HCT116 (cell line): ENCODE measurements at regions not wholly inside any gene's neighbourhood (a gene's known extent, or its start where the extent isn't known, plus 50 kb on each side); places are given as distances from the start of the nearest gene placed in this dataset.

Source experiments
- ATAC-seq: fragments of 200-7000 bp; cut with Tn5 transposase; 2 replicates; pipeline ENCODE4 v1.9.1; 2020; ENCODE audit warnings: mild to moderate bottlenecking, moderate library complexity
- BruUV-seq: library from RNA; stranded (reverse); fragments of 400-500 nt; replicated peaks from 2 replicates; lab custom pipeline; 2021; lab: Mats Ljungman, UMichigan
- CTCF ChIA-PET: fragments of 300-600 bp; sonication (Branson Sonifier 250); formaldehyde crosslinking; loops from one replicate; lab custom pipeline; 2021; ENCODE audit warnings: antibody characterized with exemption; lab: Charles Lee
- POLR2A ChIA-PET: fragments of 300-600, 350-600 bp; sonication (Branson Sonifier 250); formaldehyde crosslinking; loops from one replicate; lab custom pipeline; 2021; ENCODE audit warnings: antibody characterized with exemption; lab: Charles Lee
- RAD21 ChIA-PET, 2 experiments: fragments of 300-600 bp; sonication (Branson Sonifier 250); formaldehyde crosslinking; loops; one replicate each; lab custom pipeline; 2023; ENCODE audit warnings: low total read pairs in 2 of 2; ENCODE audit not compliant: uncharacterized antibody in 2 of 2, unreplicated experiment in 2 of 2, low non-redundant PET in 1 of 2; lab: Charles Lee
- DNase-seq: peaks from one replicate; pipeline ENCODE4 v3.0.0-alpha.2; 2010; ENCODE audit warnings: low read depth, low spot score
- H2AFZ ChIP-seq: fragments of 200-600 bp; shearing (Covaris generic), sonication (generic); 2 replicates; pipeline ENCODE4 v1.6.1; 2017; ENCODE audit warnings: low read depth, mixed run types, mixed read lengths, antibody characterized with exemption, low read length; ENCODE audit not compliant: poor library complexity, severe bottlenecking
- H3K27ac ChIP-seq: 2 replicates; pipeline ENCODE4 v1.5.1; 2012; ENCODE audit warnings: low read depth, low read length
- H3K27me3 ChIP-seq: fragments of 200-600 bp; sonication (generic); 2 replicates; pipeline ENCODE4 v1.6.1; 2016; ENCODE audit warnings: mixed run types, low read length, mixed read lengths; ENCODE audit not compliant: insufficient read depth
- H3K36me3 ChIP-seq, 2 experiments: fragments of 200-500 bp in 1 of 2; fragments of 200-600 bp in 1 of 2; sonication (Bioruptor generic) in 1 of 2; sonication (generic) in 1 of 2; 2 replicates each; pipeline versions ENCODE4 v1.5.1 to v1.6.1; 2014 to 2016; ENCODE audit warnings: low read length in 2 of 2, inconsistent platforms in 1 of 2, mixed read lengths in 1 of 2, mixed run types in 1 of 2; ENCODE audit not compliant: insufficient read depth in 2 of 2, control insufficient read depth in 1 of 2
- H3K4me1 ChIP-seq, 2 experiments: fragments of 200-600 bp in 1 of 2; sonication (generic) in 1 of 2; 2 replicates each; pipeline versions ENCODE4 v1.5.1 to v1.6.1; 2012 to 2017; ENCODE audit warnings: low read length in 2 of 2, inconsistent platforms in 1 of 2, mild to moderate bottlenecking in 1 of 2, mixed read lengths in 1 of 2, mixed run types in 1 of 2, moderate library complexity in 1 of 2; ENCODE audit not compliant: insufficient read depth in 2 of 2, control insufficient read depth in 1 of 2
- H3K4me2 ChIP-seq: fragments of 200-600 bp; sonication (generic); 2 replicates; pipeline ENCODE4 v1.6.1; 2017; ENCODE audit warnings: mixed run types, low read length, mixed read lengths
- H3K4me3 ChIP-seq, 2 experiments: fragments of 200-600 bp in 1 of 2; sonication (generic) in 1 of 2; replicated peaks in 1 of 2; 2 replicates each; pipeline ENCODE4 v1.5.1; 2011 to 2016; ENCODE audit warnings: low read length in 2 of 2, control low read depth in 1 of 2, low read depth in 1 of 2, mild to moderate bottlenecking in 1 of 2, mixed read lengths in 1 of 2, mixed run types in 1 of 2
- H3K79me2 ChIP-seq: fragments of 200-600 bp; sonication (generic); 2 replicates; pipeline ENCODE4 v1.6.1; 2017; ENCODE audit warnings: mild to moderate bottlenecking, mixed run types, low read length, moderate library complexity, mixed read lengths; ENCODE audit not compliant: insufficient read depth
- H3K9ac ChIP-seq: fragments of 200-600 bp; sonication (generic); 2 replicates; pipeline ENCODE4 v1.6.1; 2016; ENCODE audit warnings: low read length, mixed read lengths
- H3K9me2 ChIP-seq: fragments of 200-600 bp; sonication (generic), shearing (Covaris generic); 2 replicates; pipeline ENCODE4 v1.6.1; 2017; ENCODE audit warnings: mixed run types, mild to moderate bottlenecking, moderate library complexity; ENCODE audit not compliant: insufficient read depth
- H3K9me3 ChIP-seq, 2 experiments: fragments of 200-500 bp in 1 of 2; fragments of 200-600 bp in 1 of 2; sonication (Bioruptor generic) in 1 of 2; sonication (generic) in 1 of 2; 2 replicates each; pipeline ENCODE4 v1.6.1; 2014 to 2017; ENCODE audit warnings: low read length in 2 of 2, mixed read lengths in 2 of 2, inconsistent platforms in 1 of 2, low read depth in 1 of 2, mild to moderate bottlenecking in 1 of 2, mixed run types in 1 of 2, moderate library complexity in 1 of 2; ENCODE audit not compliant: control insufficient read depth in 1 of 2, insufficient read depth in 1 of 2
- H4K20me1 ChIP-seq: fragments of 200-600 bp; sonication (generic), shearing (Covaris generic); 2 replicates; pipeline ENCODE4 v1.6.1; 2017; ENCODE audit warnings: mixed run types, mild to moderate bottlenecking, moderate library complexity; ENCODE audit not compliant: insufficient read depth
- CBX3 ChIP-seq: IDR thresholded peaks from 2 replicates; pipeline ENCODE4 v1.6.1; 2012; ENCODE audit warnings: low read depth
- CEBPB ChIP-seq: IDR thresholded peaks from 2 replicates; pipeline ENCODE4 v1.6.1; 2012; ENCODE audit warnings: low read depth
- CTCF ChIP-seq, 3 experiments: fragments of 200-600 bp in 1 of 3; sonication (generic) in 1 of 3; IDR thresholded peaks in 2 of 3; conservative IDR thresholded peaks in 1 of 3; 2 replicates each; pipeline ENCODE4 v1.5.1; 2012 to 2017; ENCODE audit warnings: low read depth in 2 of 3, low read length in 2 of 3, antibody characterized with exemption in 1 of 3, borderline replicate concordance in 1 of 3, control low read depth in 1 of 3, mild to moderate bottlenecking in 1 of 3, mixed read lengths in 1 of 3, mixed run types in 1 of 3, moderate library complexity in 1 of 3; ENCODE audit not compliant: insufficient read depth in 1 of 3
- ELF1 ChIP-seq: IDR thresholded peaks from 2 replicates; pipeline ENCODE4 v1.6.1; 2012; ENCODE audit warnings: low read depth, borderline replicate concordance
- EZH2 ChIP-seq: fragments of 200-600 bp; sonication (generic); IDR thresholded peaks from 2 replicates; pipeline ENCODE4 v1.6.1; 2017; ENCODE audit warnings: antibody characterized with exemption, mixed run types
- EZH2phosphoT487 ChIP-seq: fragments of 200-600 bp; IDR thresholded peaks from 2 replicates; pipeline ENCODE4 v1.6.1; 2018; ENCODE audit warnings: antibody characterized with exemption, borderline replicate concordance
- MAX ChIP-seq: IDR thresholded peaks from 2 replicates; pipeline ENCODE4 v1.6.1; 2012
- POLR2A ChIP-seq: IDR thresholded peaks from 2 replicates; pipeline ENCODE4 v1.7.0; 2011; ENCODE audit warnings: borderline replicate concordance; ENCODE audit not compliant: insufficient read depth, insufficient read length; ENCODE audit errors: extremely low read depth
- POLR2AphosphoS5 ChIP-seq: IDR thresholded peaks from 2 replicates; pipeline ENCODE4 v1.6.1; 2011; ENCODE audit warnings: mild to moderate bottlenecking, low read depth, low read length, moderate library complexity
- RAD21 ChIP-seq: IDR thresholded peaks from 2 replicates; pipeline ENCODE4 v1.6.1; 2012; ENCODE audit warnings: low read depth, mild to moderate bottlenecking
- REST ChIP-seq: IDR thresholded peaks from 2 replicates; pipeline ENCODE4 v1.6.1; 2012; ENCODE audit warnings: low read depth
- SIN3A ChIP-seq: IDR thresholded peaks from 2 replicates; pipeline ENCODE4 v1.6.1; 2012; ENCODE audit warnings: low read depth
- SP1 ChIP-seq: IDR thresholded peaks from 2 replicates; pipeline ENCODE4 v1.6.1; 2012; ENCODE audit warnings: low read depth
- SRF ChIP-seq: IDR thresholded peaks from 2 replicates; pipeline ENCODE4 v1.6.1; 2012; ENCODE audit warnings: low read depth
- TCF7L2 ChIP-seq: IDR thresholded peaks from 2 replicates; pipeline ENCODE4 v1.7.0; 2011; ENCODE audit warnings: borderline replicate concordance, inconsistent platforms; ENCODE audit not compliant: insufficient read depth, insufficient read length; ENCODE audit errors: extremely low read depth
- ZBTB33 ChIP-seq: IDR thresholded peaks from 2 replicates; pipeline ENCODE4 v1.6.1; 2011; ENCODE audit warnings: mild to moderate bottlenecking, low read length, moderate library complexity; ENCODE audit not compliant: insufficient replicate concordance; ENCODE audit errors: extremely low read depth
- ZFX ChIP-seq: fragments of 450-650 bp; IDR thresholded peaks from 2 replicates; pipeline ENCODE4 v1.6.1; 2017
- ZNF274 ChIP-seq: fragments of 200-500 bp; sonication (Bioruptor generic); IDR thresholded peaks from 2 replicates; pipeline ENCODE4 v1.6.1; 2014; ENCODE audit warnings: mild to moderate bottlenecking, low read depth, low read length, inconsistent platforms
- intact Hi-C: fragments of 100-400 bp; cut with micrococcal nuclease; formaldehyde crosslinking; loops from 2 replicates; pipeline ENCODE4 v1.10.0; 2022

- intact Hi-C loops: no loop called here
- Histone ChIP-seq H3K79me2 (no peaks in the 10 kb centered on the region), H3K27me3 (no peaks in the 10 kb centered on the region), H3K4me3 (no peak overlapping the region), H3K9ac (no peak overlapping the region), H3K9me3 (peaks cover 0 to 4% of the 10 kb centered on the region in 2 experiments; a peak in 1 of 4 replicates), H3K4me1 (no peaks in the 10 kb centered on the region), H3K4me2 (no peak overlapping the region), H4K20me1 (no peaks in the 10 kb centered on the region), H3K27ac (no peak overlapping the region), H3K36me3 (no peaks in the 10 kb centered on the region), H2AFZ (no peak overlapping the region), H3K9me2 (no peaks in the 10 kb centered on the region)
- ATAC-seq (no peak), DNase-seq (no peak)
- no TSS peak for BruUV-seq
- TF ChIP-seq SIN3A (no peak), SP1 (no peak), MAX (no peak), EZH2phosphoT487 (no peak), RAD21 (no peak), EZH2 (no peak), ZNF274 (no peak), CTCF (IDR thresholded peaks at IDR 0.05 in 2 of 3, conservative IDR thresholded peaks at IDR 0.05 in 1 of 3; ENCODE audit: borderline replicate concordance in 1 of 3, insufficient read depth in 1 of 3, low read depth in 2 of 3, low read length in 2 of 3) (no peak), ZBTB33 (no peak), POLR2A (no peak), CBX3 (no peak), REST (no peak), ELF1 (no peak), TCF7L2 (no peak), CEBPB (no peak), POLR2AphosphoS5 (no peak), ZFX (no peak), SRF (no peak)
- CTCF ChIA-PET: no interaction called here
- RAD21 ChIA-PET: no interaction called here
- POLR2A ChIA-PET: no interaction called here
Measured at GRCh38 chr5:167283691-167284090, 1007.8 kb upstream of the WWC1 start.
